ENCODE measurements at regions not wholly inside any gene's neighbourhood (a gene's known extent, or its start where the extent isn't known, plus 50 kb on each side); places are given as distances from the start of the nearest gene placed in this dataset.

- no peak for DNase-seq
These were observed 521.7 kb upstream of the MCTP2 start for GRCh38 chr15:93709708-93710107.

- DNase-seq = no peak
These were observed 522.5 kb upstream of the MCTP2 start for GRCh38 chr15:93708724-93709445.

- DNase-seq = no peak
These were observed 523.6 kb upstream of the MCTP2 start for GRCh38 chr15:93707751-93708150.

GRCh38 chr15:93706495-93707292 lies 524.7 kb upstream of the MCTP2 start:
- DNase-seq = no peak

DNA sequence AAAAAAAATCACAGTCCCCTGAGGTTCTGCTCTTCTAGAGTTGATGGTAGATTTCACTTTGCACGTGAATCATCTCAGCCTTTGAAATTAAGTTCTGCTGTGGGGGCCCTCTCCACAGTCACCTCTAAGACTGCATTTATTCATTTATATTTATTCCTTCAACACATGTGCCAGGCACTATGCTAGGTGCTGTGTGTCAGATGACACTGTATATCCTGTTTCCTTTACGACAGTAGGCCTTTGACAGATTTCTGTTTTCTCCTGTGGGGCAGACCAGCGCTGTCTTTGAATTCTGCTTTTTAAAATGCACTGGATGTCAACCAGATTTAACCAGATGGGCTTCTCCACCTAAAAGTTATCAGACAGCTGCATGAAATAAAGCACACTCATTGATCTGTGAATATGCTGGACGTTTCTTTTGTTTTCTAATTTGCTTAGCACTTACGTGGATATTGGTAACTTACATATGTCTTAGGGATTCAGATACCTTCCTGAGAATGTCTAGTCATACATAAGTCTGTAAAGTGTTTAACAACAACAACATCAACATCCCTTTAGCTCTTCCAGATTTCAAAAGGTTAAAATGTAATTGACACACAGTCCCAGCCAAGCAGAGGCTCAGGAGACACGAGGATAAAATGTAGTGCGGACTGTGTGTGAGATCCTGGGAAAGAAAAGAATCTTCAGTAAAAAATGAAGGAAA lies 525.5 kb upstream of the MCTP2 start:
- no peak for DNase-seq

DNA sequence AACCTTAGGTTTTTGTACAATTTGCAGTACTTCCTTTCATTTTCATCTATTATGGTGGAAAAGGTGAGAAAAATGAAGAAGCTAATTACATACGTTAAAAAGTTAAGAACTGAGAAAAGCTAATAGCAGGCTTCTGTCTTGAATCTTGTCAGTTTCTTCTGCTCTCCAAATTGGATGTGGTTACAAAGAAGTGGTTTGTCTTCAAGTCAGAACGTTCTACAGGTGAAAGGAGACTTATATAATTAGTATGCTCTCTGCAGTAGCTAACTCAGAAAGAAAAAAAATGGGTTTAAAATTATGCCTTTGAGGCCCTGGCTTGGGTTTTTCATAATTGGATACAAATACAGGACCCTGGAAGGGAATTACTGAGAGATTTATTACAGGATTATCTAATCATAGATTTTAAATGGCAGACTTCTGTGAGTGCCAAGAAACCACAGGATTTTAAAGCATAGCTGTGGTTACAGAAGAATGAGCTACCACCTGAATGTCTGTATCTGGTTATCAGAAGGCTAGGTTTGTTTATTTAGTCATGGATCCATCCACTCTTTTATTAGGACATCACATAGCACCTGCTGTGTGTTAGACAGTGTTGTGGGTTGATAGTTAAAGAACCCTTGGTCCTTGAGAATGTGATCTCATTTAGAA lies 528.1 kb upstream of the MCTP2 start:
- DNase-seq = no peak

- no peak for DNase-seq
These were observed 531.3 kb upstream of the MCTP2 start for GRCh38 chr15:93700051-93700450.

DNA sequence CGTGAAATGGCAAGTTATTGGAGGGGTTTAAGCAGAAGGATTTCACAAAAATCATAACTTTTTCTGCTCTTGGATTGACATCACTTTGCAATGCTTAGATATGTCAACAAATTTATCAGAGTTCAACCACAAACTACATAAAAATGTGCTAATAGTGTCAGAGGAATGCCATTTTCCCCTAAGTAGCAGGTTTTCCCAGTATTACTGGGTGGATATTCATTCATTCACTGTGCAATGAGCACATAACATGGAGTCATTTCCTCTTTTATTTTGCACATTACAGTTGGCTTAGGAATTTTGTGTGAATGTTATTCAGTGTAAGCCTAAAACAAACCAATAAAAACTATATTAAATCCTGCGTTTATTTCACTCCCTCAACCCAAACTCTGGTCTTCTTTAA lies 537.3 kb upstream of the MCTP2 start:
- DNase-seq = no peak

- no peak for DNase-seq
These were observed 547.7 kb upstream of the MCTP2 start for GRCh38 chr15:93683651-93684050.

DNA sequence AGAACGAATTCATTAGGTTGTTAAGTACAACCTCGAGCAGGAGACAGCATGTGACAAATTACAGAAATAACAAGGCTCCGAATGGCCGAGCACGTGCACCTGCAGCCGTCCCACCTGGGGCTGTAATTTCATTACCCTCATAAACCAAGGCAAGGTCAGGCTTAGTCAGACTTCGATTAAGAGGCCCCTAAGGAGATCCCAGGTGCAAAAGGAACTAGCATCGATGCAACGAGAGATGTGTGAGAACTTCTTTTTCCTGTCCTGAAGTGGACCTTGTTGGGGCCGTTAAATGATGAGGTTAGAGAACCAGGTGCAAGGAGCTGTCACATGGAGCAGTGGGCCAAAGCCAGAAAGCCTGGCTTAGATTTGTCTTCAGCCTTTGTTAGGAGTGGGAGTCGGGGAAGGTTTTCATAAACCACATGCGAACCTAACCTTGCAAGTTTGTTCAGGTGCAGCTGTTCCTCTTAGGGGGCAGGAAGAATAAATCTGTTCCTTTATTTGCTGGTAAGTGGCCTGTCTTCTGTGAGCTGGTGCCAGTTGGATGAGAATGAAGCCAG lies 559.9 kb upstream of the MCTP2 start:
- no peak for DNase-seq

DNA sequence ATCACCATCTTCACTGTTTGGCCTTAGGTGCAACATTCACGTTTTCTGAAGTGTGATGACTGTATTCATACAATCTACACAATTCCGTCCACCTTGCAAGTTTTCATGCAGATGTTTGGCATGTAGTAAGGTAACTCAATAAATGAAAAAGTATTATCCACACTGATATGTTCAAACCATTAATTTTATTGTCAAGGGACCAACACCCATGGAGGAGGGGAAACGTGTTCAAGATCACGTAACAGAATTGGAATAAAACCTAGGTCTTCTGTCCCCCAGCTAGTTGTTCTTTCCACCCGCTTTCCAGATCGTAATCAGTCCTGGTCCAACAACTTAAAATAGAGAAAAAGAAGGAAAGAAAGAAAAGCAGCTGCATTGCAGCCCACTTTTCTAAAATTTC lies 560.4 kb upstream of the MCTP2 start:
- DNase-seq = no peak

- DNase-seq = no peak
These were observed 567.0 kb upstream of the MCTP2 start for GRCh38 chr15:93664213-93664956.

GRCh38 chr15:93662162-93662885 lies 569.0 kb upstream of the MCTP2 start:
- no peak for DNase-seq

DNA sequence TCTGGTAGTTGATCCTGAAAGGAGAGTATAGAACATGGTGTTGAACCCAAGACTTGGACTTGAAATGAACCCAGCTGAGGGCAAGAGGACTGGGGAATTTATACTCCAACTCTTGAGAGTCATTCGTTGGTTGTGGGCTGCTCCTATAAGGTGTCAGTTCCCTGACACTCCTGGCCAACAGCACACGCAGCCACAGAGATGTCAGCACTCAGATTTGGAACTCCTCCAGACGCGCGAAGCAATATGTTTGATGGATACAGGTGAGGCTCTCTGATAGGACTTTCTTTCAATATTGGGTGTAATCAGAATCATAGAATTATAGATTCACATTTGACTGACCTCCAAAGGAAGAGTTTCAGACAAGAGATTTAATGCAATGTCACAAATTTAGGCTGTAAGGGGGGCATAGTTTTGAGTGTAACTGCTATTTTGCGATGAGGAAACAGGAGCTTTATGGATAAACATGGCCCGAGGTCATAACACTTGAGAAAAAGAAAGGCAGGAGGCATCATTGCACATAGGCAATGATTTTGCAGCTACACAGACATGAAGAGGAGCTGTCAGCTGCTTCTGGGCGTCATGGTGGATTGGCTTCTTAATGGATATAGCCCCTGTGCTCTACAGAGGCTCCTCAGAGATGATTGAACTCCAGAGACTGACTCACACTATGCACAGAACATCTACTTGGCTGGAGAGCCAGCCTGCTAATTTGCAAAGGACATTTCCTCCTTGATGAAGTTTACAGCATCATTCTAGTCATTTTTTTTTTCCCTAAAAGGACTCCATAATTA lies 569.2 kb upstream of the RGMA start:
- DNase-seq = no peak

DNA sequence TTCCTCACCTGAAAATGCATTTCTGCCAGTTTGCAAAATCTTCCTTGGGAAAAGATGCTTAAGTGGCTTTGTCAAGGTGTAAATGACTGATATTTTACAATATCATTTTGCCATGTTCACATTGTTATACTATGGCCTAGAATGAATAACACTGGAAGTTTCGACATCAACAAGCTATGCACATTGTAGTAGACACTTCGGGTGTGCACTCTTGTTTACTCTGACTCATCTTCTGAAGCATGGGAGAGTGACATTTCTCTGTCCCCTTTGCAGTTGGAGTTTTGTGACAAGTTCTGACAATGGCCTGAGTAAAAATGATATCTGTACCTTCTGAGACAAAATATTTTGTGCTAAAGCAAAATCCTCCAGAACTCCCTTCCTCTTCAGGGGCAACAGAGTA lies 567.0 kb upstream of the RGMA start:
- DNase-seq = no peak

GRCh38 chr15:93649691-93650235 lies 560.8 kb upstream of the RGMA start:
- DNase-seq = no peak

DNA sequence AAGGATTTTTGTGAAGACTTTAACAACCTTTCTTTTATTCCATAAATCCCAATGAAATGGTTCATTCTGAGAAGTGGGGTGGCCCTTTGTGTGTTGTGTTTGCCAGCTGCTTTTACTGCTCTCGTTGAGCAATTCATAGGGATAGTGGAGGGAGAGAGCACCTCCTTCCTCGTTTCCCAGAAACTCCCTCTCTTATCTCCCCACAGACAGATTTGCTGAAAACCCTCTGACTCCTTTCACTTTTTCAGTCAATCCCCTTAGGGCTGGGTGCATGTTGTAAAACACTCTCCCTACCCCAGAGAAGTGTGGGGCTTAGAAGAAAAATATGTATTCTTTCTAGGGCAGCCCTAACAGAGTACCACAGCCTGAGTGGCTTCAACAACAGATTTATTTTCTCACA lies 557.2 kb upstream of the RGMA start:
- no peak for DNase-seq

DNA sequence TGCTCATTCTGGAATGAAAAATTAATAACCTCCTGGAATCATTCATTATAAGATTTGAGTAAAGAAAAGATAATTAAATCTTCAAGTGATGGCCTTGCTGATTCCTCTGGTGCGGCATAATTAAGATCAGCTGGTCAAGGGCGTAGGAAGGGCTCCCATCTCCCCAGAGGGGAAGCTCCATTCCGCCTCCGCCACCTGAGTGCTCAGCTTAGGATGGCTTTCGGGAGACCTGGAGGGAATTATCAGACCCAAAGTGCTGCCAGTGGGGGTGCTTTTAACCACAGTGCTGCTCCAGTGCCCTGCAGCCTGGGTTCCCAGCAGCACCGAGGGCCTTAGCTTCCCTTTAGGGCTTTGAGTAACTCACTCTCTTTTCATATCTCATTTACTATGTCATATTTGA lies 556.6 kb upstream of the RGMA start:
- no peak for DNase-seq

GRCh38 chr15:93644595-93644994 lies 555.6 kb upstream of the RGMA start:
- DNase-seq = no peak

DNA sequence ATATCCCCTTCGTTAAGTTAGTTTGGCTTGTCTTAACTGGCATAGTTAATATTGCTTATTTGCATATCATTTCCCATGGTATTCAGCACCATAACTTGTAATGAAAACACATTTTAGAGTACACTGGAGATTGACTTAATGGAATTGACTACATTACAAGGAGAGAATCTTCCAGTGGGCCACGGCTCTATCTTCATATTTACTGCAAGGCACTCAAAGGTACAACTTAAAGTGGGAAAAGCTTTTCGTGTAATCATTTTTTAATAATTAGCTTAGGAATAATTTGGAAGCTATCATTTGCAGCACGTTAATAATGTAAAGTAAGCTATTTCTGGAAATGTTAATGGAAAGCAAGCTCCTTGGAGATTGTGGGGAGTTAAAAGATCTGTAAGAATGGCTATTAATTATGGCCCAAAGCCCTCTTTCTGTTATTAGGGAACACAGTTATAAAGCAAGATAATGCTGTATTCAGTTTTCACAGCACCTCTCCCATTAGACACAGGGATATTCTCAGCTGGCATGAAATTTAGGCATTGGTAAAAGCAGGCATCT lies 551.5 kb upstream of the RGMA start:
- no peak for DNase-seq

All from right kidney (tissue), 1 donor.